ENCODE measurements at regions not wholly inside any gene's neighbourhood (a gene's known extent, or its start where the extent isn't known, plus 50 kb on each side); places are given as distances from the start of the nearest gene placed in this dataset.

GRCh38 chr7:36016648-36017047, 136.4 kb upstream of the EEPD1 start:
- TF ChIP-seq EZH2phosphoT487 (IDR thresholded peaks at IDR 0.05; ENCODE audit: borderline replicate concordance, low read length) (no peak), CTCF (IDR thresholded peaks at IDR 0.05; ENCODE audit: low read depth, low read length, poor library complexity, severe bottlenecking) (no peak)
- no peaks in the 10 kb centered on the region for H4K20me1 ChIP-seq (ENCODE audit: control insufficient read depth, insufficient read depth, low read depth, low read length)
- no peaks in the 10 kb centered on the region for H3F3A ChIP-seq (ENCODE audit: control insufficient read depth, insufficient read depth)
- H3K4me2 ChIP-seq (ENCODE audit: low read length): no peak overlapping the region
- H3K79me2 ChIP-seq (ENCODE audit: control insufficient read depth, low read length): no peaks in the 10 kb centered on the region
- peaks cover 7% of the 10 kb centered on the region for H3K4me1 ChIP-seq (ENCODE audit: control insufficient read depth, low read length)
- H3K36me3 ChIP-seq (ENCODE audit: control insufficient read depth, low read length): no peaks in the 10 kb centered on the region
- no peaks in the 10 kb centered on the region for H3K27me3 ChIP-seq (ENCODE audit: control insufficient read depth, low read length)
- H3K9me2 ChIP-seq (replicated peaks; ENCODE audit: control insufficient read depth, low read length): no peaks in the 10 kb centered on the region
- H3K4me3 ChIP-seq (ENCODE audit: low read length): no peak overlapping the region
- H3K9me3 ChIP-seq (ENCODE audit: control insufficient read depth, insufficient read depth, low read length): peaks cover 6% of the 10 kb centered on the region; the same call in 1 of the 2 replicates
- H3K27ac ChIP-seq (ENCODE audit: low read depth, low read length): no peak overlapping the region

- TF ChIP-seq CTCF (IDR thresholded peaks at IDR 0.05; ENCODE audit: low read depth, low read length, poor library complexity, severe bottlenecking) (no peak), EZH2phosphoT487 (IDR thresholded peaks at IDR 0.05; ENCODE audit: borderline replicate concordance, low read length) (no peak)
Measured at GRCh38 chr7:36017111-36017510, 135.9 kb upstream of the EEPD1 start.

GRCh38 chr7:36018816-36019484, 134.1 kb upstream of the EEPD1 start:
- Histone ChIP-seq H3K36me3 (ENCODE audit: control insufficient read depth, low read length) (no peaks in the 10 kb centered on the region), H3K9me2 (replicated peaks; ENCODE audit: control insufficient read depth, low read length) (no peaks in the 10 kb centered on the region), H3K4me2 (ENCODE audit: low read length) (no peak overlapping the region), H4K20me1 (ENCODE audit: control insufficient read depth, insufficient read depth, low read depth, low read length) (no peaks in the 10 kb centered on the region), H3K4me1 (ENCODE audit: control insufficient read depth, low read length) (0 out of 2 replicates have a peak, but pooled peaks cover 3% of the 10 kb centered on the region), H3F3A (ENCODE audit: control insufficient read depth, insufficient read depth) (no peaks in the 10 kb centered on the region), H3K27me3 (ENCODE audit: control insufficient read depth, low read length) (no peaks in the 10 kb centered on the region), H3K9me3 (ENCODE audit: control insufficient read depth, insufficient read depth, low read length) (peaks cover 5% of the 10 kb centered on the region; the same call in 1 of the 2 replicates), H3K79me2 (ENCODE audit: control insufficient read depth, low read length) (no peaks in the 10 kb centered on the region), H3K27ac (ENCODE audit: low read depth, low read length) (no peak overlapping the region), H3K4me3 (ENCODE audit: low read length) (no peak overlapping the region)
- no peak for TF ChIP-seq EZH2phosphoT487 (IDR thresholded peaks at IDR 0.05; ENCODE audit: borderline replicate concordance, low read length)
- TF ChIP-seq CTCF (IDR thresholded peaks at IDR 0.05; ENCODE audit: low read depth, low read length, poor library complexity, severe bottlenecking): no peak

More at GRCh38 chr7:36017111-36017510, 135.9 kb upstream of the EEPD1 start:
- Histone ChIP-seq H3K36me3 (ENCODE audit: control insufficient read depth, low read length) (no peaks in the 10 kb centered on the region), H3K27me3 (ENCODE audit: control insufficient read depth, low read length) (no peaks in the 10 kb centered on the region), H3K27ac (ENCODE audit: low read depth, low read length) (no peak overlapping the region), H3K4me3 (ENCODE audit: low read length) (no peak overlapping the region), H3K4me1 (ENCODE audit: control insufficient read depth, low read length) (peaks cover 7% of the 10 kb centered on the region), H3K9me3 (ENCODE audit: control insufficient read depth, insufficient read depth, low read length) (peaks cover 6% of the 10 kb centered on the region; the same call in 1 of the 2 replicates), H3K79me2 (ENCODE audit: control insufficient read depth, low read length) (no peaks in the 10 kb centered on the region), H3F3A (ENCODE audit: control insufficient read depth, insufficient read depth) (no peaks in the 10 kb centered on the region), H3K4me2 (ENCODE audit: low read length) (no peak overlapping the region), H3K9me2 (replicated peaks; ENCODE audit: control insufficient read depth, low read length) (no peaks in the 10 kb centered on the region), H4K20me1 (ENCODE audit: control insufficient read depth, insufficient read depth, low read depth, low read length) (no peaks in the 10 kb centered on the region)

Data from DOHH2 (cell line).